GM12873 (cell line): ENCODE measurements at regions not wholly inside any gene's neighbourhood (a gene's known extent, or its start where the extent isn't known, plus 50 kb on each side); places are given as distances from the start of the nearest gene placed in this dataset.

ENCODE experiments used
- TF ChIP-seq, protein P1 (sequence below): IDR thresholded peaks from 2 replicates; pipeline ENCODE4 v1.5.1; 2012; ENCODE audit warnings: low read depth, mild to moderate bottlenecking, moderate library complexity, low read length, control low read depth; ENCODE audit not compliant: insufficient read depth; ENCODE audit errors: missing control alignments

DNA sequence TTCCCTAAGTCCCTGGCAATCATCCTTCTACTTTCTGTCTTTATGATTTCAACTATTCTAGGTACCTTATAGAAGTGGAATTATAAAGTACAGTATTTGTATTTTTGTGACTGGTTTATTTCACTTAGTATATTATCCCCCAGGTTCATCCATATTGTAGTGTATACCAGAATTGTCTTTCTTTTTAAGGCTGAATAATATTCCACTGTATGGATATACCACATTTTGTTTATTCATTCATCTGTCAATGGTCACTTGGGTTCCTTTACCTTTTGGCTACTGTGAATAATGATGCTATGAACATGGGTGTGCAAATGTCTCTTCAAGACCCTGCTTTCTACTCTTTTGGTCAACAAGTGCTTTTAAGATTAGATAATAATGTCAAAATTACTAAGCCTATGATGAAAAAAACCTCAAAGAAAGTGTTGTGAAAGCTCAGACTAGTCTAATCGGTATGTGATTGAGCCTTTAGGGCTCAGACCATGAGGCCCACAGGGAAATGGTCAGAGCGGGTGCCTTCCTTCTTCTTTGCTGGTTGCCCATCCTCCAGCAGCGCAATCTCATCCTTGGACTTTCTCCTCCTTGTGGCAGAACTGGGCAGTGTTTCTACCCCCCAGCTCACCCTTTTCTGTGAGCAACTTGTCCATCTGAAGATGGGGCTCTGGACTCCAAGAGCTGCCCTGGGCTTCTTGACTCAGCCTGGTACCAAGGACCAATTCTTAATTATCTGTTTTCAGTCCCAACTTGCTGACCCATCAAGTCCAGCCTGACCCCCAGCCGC, 105.4 kb downstream of the TTC8 start:
- TF ChIP-seq, protein P1, sequence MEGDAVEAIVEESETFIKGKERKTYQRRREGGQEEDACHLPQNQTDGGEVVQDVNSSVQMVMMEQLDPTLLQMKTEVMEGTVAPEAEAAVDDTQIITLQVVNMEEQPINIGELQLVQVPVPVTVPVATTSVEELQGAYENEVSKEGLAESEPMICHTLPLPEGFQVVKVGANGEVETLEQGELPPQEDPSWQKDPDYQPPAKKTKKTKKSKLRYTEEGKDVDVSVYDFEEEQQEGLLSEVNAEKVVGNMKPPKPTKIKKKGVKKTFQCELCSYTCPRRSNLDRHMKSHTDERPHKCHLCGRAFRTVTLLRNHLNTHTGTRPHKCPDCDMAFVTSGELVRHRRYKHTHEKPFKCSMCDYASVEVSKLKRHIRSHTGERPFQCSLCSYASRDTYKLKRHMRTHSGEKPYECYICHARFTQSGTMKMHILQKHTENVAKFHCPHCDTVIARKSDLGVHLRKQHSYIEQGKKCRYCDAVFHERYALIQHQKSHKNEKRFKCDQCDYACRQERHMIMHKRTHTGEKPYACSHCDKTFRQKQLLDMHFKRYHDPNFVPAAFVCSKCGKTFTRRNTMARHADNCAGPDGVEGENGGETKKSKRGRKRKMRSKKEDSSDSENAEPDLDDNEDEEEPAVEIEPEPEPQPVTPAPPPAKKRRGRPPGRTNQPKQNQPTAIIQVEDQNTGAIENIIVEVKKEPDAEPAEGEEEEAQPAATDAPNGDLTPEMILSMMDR = peak; percentile 35

DNA sequence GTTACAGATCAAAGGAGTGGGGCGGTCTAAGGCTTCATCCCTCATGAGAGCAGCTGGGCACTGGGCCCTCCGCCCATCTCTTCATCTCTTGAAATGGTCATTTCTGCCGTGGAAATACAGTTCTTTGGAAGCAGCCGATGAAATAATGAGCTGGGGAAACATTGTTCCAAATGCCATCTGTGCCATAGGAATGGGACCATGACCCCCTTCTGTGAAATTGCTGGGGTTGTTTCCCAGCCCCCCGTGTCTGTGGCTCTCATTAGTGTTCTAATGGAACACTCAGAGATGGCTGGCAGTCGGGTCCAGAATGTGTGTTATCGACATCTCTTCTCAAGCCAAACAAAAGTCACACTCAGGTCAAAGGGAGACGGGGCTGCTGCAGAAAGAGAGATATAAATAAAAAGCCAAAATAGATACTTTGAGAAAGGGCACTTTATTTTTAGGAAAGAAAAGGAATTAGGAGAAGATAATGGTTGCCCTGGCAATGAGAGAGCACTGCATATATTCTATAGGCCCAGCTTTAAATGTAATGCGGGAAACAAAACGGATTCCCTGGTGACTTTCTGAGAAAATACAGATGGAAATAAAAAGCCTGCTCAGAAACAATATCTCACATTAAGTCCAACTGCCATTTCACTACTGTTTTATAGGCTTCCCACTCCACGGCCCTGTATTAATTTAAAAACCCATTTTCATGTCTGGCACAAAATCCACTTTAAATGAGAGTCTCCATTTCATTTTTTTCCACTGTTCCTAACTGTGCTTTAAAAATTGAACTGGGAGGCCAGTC, 107.1 kb downstream of the TTC8 start:
- TF ChIP-seq, protein P1 = no peak

DNA sequence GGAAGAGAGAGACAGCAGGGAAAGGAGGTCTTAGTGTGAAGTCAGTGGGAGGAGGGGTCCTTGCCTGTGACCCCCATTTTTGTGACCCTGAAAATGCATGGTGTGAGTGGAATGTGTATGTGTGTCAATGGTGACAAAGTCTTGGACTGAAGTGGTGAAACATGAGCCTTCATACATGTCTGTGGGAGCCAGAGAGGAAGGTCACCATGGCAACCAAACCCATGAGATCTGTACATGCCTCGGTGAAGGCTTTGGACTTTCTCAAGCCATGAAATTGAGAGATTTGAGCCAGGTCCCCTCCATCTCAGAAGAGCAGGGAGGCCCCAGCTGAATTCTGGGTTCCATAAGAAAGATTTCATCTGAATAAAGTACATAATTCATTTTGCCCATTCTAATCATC, 108.7 kb downstream of the TTC8 start:
- TF ChIP-seq, protein P1 = no peak

DNA sequence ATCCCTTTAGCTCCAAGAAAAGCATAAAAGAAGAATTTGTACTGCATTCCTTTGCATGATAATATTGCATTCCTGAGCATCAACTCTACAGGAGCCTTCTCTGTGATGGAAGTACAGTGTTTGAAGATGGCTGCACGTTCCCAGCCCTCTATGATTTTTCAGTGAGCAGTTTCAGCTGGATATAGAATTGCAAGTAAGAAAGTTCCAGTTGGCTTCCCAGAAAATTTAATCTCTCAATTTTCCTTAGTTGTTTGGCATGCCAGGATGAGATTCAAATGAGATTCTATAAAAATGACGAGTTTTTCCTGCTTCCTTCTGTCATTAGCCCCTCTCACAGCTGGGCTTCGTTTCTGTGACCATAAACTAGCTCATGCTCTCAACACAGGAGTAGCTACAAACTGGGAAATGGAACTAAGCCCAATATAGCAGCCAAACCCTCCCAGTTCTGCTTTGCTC, 109.9 kb downstream of the TTC8 start:
- TF ChIP-seq, protein P1 = no peak

DNA sequence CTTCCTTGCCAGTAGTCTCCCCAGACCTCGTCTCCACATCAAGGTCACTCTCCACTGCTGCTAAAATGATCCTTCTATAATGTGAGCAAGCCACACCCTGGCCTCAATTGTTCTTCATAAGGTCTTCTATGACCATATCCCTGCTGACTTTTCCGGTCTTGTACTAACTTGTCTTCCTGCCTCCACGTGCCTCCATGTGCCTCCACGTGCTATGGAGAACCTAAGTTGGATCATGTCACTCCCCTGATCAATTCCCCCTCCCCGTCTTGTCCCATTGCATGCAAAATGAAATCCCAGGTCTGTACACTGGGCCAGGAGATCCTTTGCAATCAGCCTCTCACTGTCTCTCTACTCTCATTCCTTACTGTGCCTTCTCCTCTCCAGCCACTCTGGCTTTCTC, 110.6 kb downstream of the TTC8 start:
- TF ChIP-seq, protein P1 = no peak

DNA sequence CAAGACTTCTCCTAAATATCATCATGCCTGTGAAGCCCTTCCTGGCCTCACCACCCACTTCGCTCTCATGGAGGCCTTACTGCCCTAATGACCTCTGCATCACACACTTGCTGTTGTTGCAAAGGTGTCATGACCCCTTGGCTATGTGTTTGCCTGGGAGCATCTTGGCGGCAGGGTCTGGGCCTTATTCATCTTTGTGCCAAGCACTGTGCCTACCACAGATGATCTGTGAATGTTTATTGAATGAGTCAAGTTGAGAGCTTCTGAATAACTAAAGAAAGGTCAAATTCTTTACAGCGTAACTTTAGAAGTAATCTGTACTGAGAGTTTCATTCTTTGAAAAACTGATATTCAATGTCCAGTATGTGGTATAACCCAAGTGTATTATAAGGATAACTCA, 113.3 kb downstream of the TTC8 start:
- TF ChIP-seq, protein P1 = no peak

DNA sequence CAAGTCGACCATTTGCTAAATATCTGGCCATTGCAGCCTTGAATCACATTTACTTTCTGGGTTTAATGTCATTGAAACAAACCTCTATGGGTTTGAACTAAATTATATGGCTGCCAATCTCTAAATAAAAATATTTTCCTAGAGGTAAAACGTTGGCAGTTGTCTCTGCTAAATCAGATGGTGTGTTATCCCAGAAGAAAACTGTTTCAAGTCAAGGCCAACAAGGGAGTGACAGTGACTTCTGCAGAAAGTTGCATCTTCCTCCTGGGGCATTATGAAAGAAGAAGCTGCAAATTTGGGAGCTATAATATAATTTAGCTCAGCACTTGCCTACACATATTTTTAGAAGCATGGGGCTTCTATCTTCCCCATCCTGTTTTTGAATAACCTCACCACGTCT, 116.2 kb downstream of the TTC8 start:
- TF ChIP-seq, protein P1 = no peak
